GM23338 (cell line): ENCODE measurements at regions not wholly inside any gene's neighbourhood (a gene's known extent, or its start where the extent isn't known, plus 50 kb on each side); places are given as distances from the start of the nearest gene placed in this dataset.

Experiments
- ATAC-seq: fragments of 200-7000 bp; cut with Tn5 transposase; 3 replicates; pipeline ENCODE4 v1.9.1; 2020
- DNase-seq: peaks from one replicate; pipeline ENCODE4 v3.0.0-alpha.2; 2015; ENCODE audit warnings: low spot score
- H2AFZ ChIP-seq: fragments of 200-600 bp; sonication (generic); 2 replicates; pipeline ENCODE4 v1.8.0; 2016; ENCODE audit warnings: antibody characterized with exemption, mild to moderate bottlenecking, moderate library complexity
- H3F3A ChIP-seq: fragments of 200-600 bp; sonication (generic); replicated peaks from 2 replicates; pipeline ENCODE4 v1.8.0; 2017; ENCODE audit warnings: antibody characterized with exemption, mixed run types, low read depth
- H3K27ac ChIP-seq: fragments of 200-600 bp; sonication (generic); 2 replicates; pipeline ENCODE4 v1.6.1; 2016; ENCODE audit warnings: low read depth
- H3K27me3 ChIP-seq: fragments of 200-600 bp; sonication (generic); 2 replicates; pipeline ENCODE4 v1.8.0; 2016; ENCODE audit warnings: mild to moderate bottlenecking, mixed run types, moderate library complexity; ENCODE audit not compliant: insufficient read depth
- H3K36me3 ChIP-seq: fragments of 200-600 bp; sonication (generic); 2 replicates; pipeline ENCODE4 v1.8.0; 2016; ENCODE audit warnings: mild to moderate bottlenecking; ENCODE audit not compliant: insufficient read depth
- H3K4me1 ChIP-seq: fragments of 200-600 bp; sonication (generic); 2 replicates; pipeline ENCODE4 v1.8.0; 2016; ENCODE audit warnings: mild to moderate bottlenecking, moderate library complexity; ENCODE audit not compliant: insufficient read depth
- H3K4me2 ChIP-seq: fragments of 200-600 bp; sonication (generic); 2 replicates; pipeline ENCODE4 v1.7.1; 2017; ENCODE audit warnings: mixed run types
- H3K4me3 ChIP-seq: fragments of 200-600 bp; sonication (generic); 2 replicates; pipeline ENCODE4 v1.6.1; 2016; ENCODE audit warnings: mixed run types
- H3K79me2 ChIP-seq: fragments of 200-600 bp; sonication (generic); replicated peaks from 2 replicates; pipeline ENCODE4 v1.8.0; 2017; ENCODE audit warnings: mild to moderate bottlenecking; ENCODE audit not compliant: insufficient read depth
- H3K9me2 ChIP-seq: fragments of 200-600 bp; sonication (generic); 2 replicates; pipeline ENCODE4 v1.8.0; 2017; ENCODE audit not compliant: insufficient read depth
- H4K20me1 ChIP-seq: fragments of 200-600 bp; sonication (generic); replicated peaks from 2 replicates; pipeline ENCODE4 v1.8.0; 2017; ENCODE audit warnings: mild to moderate bottlenecking; ENCODE audit not compliant: insufficient read depth
- H3K27ac Mint-ChIP-seq: 2 replicates; pipeline ENCODE4 v1.8.0; 2020; ENCODE audit warnings: inconsistent platforms, mild to moderate bottlenecking, moderate library complexity, mixed read lengths
- H3K27me3 Mint-ChIP-seq: 3 replicates; pipeline ENCODE4 v1.8.0; 2022; ENCODE audit warnings: low read depth, mild to moderate bottlenecking, moderate library complexity, mixed read lengths, inconsistent platforms; ENCODE audit not compliant: insufficient read depth, poor library complexity
- H3K36me3 Mint-ChIP-seq: 3 replicates; pipeline ENCODE4 v1.8.0; 2021; ENCODE audit warnings: low read depth, mild to moderate bottlenecking, inconsistent platforms, moderate library complexity, mixed read lengths
- H3K4me1 Mint-ChIP-seq: 3 replicates; pipeline ENCODE4 v1.8.0; 2020; ENCODE audit warnings: mild to moderate bottlenecking, inconsistent platforms, mixed read lengths
- H3K4me3 Mint-ChIP-seq: 3 replicates; pipeline ENCODE4 v1.8.0; 2021; ENCODE audit warnings: moderate library complexity, mild to moderate bottlenecking, inconsistent platforms, mixed read lengths
- H3K9me3 Mint-ChIP-seq: 3 replicates; pipeline ENCODE4 v1.8.0; 2020; ENCODE audit warnings: moderate library complexity, mild to moderate bottlenecking, inconsistent platforms, mixed read lengths
- CREB1 ChIP-seq: fragments of 250-450 bp; sonication (Bioruptor Pico); IDR thresholded peaks from 2 replicates; pipeline ENCODE4 v1.5.0; 2020; ENCODE audit warnings: low read depth, mild to moderate bottlenecking, moderate library complexity
- EZH2phosphoT487 ChIP-seq: fragments of 200-600 bp; sonication (generic); IDR thresholded peaks from one replicate; pipeline ENCODE4 v1.8.1; 2018; ENCODE audit warnings: antibody characterized with exemption; ENCODE audit not compliant: unreplicated experiment
- JUNB ChIP-seq: IDR thresholded peaks from one replicate; pipeline ENCODE4 v1.6.1; 2016; ENCODE audit warnings: antibody characterized with exemption; ENCODE audit not compliant: unreplicated experiment
- NANOG ChIP-seq: IDR thresholded peaks from 2 replicates; pipeline ENCODE4 v1.6.1; 2016; ENCODE audit warnings: antibody characterized with exemption, borderline replicate concordance
- STAT1 ChIP-seq: IDR thresholded peaks from one replicate; pipeline ENCODE4 v1.6.1; 2016; ENCODE audit warnings: antibody characterized with exemption; ENCODE audit not compliant: unreplicated experiment
- ZNF114 ChIP-seq: fragments of 250-450 bp; sonication (Bioruptor Pico); IDR thresholded peaks from 2 replicates; pipeline ENCODE4 v1.5.0; 2020; ENCODE audit warnings: mild to moderate bottlenecking, moderate library complexity
- TF ChIP-seq, protein P1 (sequence below), 2 experiments: fragments of 200-600 bp in 1 of 2; sonication (generic) in 1 of 2; conservative IDR thresholded peaks; 2 replicates each; pipeline versions ENCODE4 v1.5.1 to v1.6.1; 2016 to 2017; ENCODE audit warnings: antibody characterized with exemption in 2 of 2, low read depth in 2 of 2, mild to moderate bottlenecking in 2 of 2, moderate library complexity in 1 of 2
- TF ChIP-seq, protein P2 (sequence below): fragments of 250-450 bp; sonication (Bioruptor Pico); IDR thresholded peaks from 2 replicates; pipeline ENCODE4 v1.5.0; 2020; ENCODE audit warnings: mild to moderate bottlenecking, moderate library complexity

DNA sequence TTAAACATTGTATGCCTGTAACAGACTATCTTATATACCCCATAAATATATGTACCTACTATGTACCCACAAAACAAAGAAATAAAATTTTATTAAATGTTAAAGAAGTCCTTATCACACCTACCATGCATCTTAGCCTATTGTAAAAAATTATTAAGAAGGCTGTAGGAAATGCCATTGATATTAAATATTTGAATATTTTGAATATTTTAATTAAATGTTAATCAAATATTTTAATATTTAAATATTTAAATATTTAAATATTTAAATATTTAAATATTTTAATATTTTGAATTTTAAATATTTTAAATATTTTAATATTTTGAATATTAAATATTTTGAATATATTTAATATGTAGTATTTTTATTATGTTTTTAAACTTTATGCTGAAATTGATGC is 331.5 kb upstream of the ATP10B start:
- TF ChIP-seq STAT1 = no peak
- TF ChIP-seq CREB1 (CRISPR knock-in tag) = no peak
- TF ChIP-seq EZH2phosphoT487 = no peak
- TF ChIP-seq, protein P1, sequence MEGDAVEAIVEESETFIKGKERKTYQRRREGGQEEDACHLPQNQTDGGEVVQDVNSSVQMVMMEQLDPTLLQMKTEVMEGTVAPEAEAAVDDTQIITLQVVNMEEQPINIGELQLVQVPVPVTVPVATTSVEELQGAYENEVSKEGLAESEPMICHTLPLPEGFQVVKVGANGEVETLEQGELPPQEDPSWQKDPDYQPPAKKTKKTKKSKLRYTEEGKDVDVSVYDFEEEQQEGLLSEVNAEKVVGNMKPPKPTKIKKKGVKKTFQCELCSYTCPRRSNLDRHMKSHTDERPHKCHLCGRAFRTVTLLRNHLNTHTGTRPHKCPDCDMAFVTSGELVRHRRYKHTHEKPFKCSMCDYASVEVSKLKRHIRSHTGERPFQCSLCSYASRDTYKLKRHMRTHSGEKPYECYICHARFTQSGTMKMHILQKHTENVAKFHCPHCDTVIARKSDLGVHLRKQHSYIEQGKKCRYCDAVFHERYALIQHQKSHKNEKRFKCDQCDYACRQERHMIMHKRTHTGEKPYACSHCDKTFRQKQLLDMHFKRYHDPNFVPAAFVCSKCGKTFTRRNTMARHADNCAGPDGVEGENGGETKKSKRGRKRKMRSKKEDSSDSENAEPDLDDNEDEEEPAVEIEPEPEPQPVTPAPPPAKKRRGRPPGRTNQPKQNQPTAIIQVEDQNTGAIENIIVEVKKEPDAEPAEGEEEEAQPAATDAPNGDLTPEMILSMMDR (conservative IDR thresholded peaks at IDR 0.05; ENCODE audit: low read depth in 2 of 2) = no peak
- TF ChIP-seq ZNF114 = no peak
- Histone ChIP-seq H3K9me2 (peaks cover 3% of the 10 kb centered on the region), H3K79me2 (no peaks in the 10 kb centered on the region), H3K27ac (no peak overlapping the region), H3K4me3 (no peak overlapping the region), H2AFZ (no peak overlapping the region), H3K4me2 (no peak overlapping the region), H3K27me3 (no peaks in the 10 kb centered on the region), H3F3A (no peaks in the 10 kb centered on the region), H3K4me1 (no peaks in the 10 kb centered on the region), H4K20me1 (no peaks in the 10 kb centered on the region), H3K36me3 (no peaks in the 10 kb centered on the region)
- Mint-ChIP-seq H3K9me3 (no peaks in the 10 kb centered on the region), H3K4me1 (no peaks in the 10 kb centered on the region; the same call in 2 of the 3 replicates), H3K27me3 (no peaks in the 10 kb centered on the region), H3K4me3 (no peak overlapping the region), H3K36me3 (no peaks in the 10 kb centered on the region), H3K27ac (no peak overlapping the region)
- ATAC-seq = no peak
- no peak for DNase-seq

DNA sequence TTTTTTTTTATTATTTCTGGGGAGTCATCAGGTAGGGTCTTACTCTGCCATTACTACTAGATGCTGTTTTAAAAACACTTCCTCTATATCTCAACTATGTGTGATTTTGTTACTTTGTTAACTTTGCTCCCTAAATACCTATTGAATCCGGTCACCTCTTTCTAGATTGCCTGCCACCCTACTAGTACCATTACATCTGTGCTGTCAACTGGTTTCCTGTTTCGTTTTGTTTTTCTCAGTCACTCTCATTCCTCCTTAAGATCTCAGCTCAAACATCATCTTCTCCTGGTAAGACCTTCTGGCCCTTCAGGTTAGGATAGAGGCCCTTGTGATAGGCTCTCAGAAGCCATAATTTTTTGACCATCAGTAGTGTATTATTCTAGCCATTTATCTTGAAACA is 324.2 kb upstream of the ATP10B start:
- Histone ChIP-seq H3K9me2 (peaks cover 3% of the 10 kb centered on the region; the same call in 1 of the 2 replicates), H3K4me3 (no peak overlapping the region), H3K27ac (no peak overlapping the region), H3F3A (no peaks in the 10 kb centered on the region), H3K4me1 (no peaks in the 10 kb centered on the region), H3K4me2 (no peak overlapping the region), H3K79me2 (no peaks in the 10 kb centered on the region), H3K27me3 (no peaks in the 10 kb centered on the region), H2AFZ (no peak overlapping the region), H4K20me1 (no peaks in the 10 kb centered on the region), H3K36me3 (no peaks in the 10 kb centered on the region)
- ATAC-seq (no peak), DNase-seq (no peak)
- no peaks in the 10 kb centered on the region; the same call in 1 of the 3 replicates for H3K4me1 Mint-ChIP-seq
- no peak overlapping the region for H3K4me3 Mint-ChIP-seq
- no peak overlapping the region for H3K27ac Mint-ChIP-seq
- no peaks in the 10 kb centered on the region for H3K27me3 Mint-ChIP-seq
- TF ChIP-seq CREB1 (CRISPR knock-in tag) (no peak), JUNB (no peak), ZNF114 (no peak), NANOG (no peak)
- TF ChIP-seq, protein P2, sequence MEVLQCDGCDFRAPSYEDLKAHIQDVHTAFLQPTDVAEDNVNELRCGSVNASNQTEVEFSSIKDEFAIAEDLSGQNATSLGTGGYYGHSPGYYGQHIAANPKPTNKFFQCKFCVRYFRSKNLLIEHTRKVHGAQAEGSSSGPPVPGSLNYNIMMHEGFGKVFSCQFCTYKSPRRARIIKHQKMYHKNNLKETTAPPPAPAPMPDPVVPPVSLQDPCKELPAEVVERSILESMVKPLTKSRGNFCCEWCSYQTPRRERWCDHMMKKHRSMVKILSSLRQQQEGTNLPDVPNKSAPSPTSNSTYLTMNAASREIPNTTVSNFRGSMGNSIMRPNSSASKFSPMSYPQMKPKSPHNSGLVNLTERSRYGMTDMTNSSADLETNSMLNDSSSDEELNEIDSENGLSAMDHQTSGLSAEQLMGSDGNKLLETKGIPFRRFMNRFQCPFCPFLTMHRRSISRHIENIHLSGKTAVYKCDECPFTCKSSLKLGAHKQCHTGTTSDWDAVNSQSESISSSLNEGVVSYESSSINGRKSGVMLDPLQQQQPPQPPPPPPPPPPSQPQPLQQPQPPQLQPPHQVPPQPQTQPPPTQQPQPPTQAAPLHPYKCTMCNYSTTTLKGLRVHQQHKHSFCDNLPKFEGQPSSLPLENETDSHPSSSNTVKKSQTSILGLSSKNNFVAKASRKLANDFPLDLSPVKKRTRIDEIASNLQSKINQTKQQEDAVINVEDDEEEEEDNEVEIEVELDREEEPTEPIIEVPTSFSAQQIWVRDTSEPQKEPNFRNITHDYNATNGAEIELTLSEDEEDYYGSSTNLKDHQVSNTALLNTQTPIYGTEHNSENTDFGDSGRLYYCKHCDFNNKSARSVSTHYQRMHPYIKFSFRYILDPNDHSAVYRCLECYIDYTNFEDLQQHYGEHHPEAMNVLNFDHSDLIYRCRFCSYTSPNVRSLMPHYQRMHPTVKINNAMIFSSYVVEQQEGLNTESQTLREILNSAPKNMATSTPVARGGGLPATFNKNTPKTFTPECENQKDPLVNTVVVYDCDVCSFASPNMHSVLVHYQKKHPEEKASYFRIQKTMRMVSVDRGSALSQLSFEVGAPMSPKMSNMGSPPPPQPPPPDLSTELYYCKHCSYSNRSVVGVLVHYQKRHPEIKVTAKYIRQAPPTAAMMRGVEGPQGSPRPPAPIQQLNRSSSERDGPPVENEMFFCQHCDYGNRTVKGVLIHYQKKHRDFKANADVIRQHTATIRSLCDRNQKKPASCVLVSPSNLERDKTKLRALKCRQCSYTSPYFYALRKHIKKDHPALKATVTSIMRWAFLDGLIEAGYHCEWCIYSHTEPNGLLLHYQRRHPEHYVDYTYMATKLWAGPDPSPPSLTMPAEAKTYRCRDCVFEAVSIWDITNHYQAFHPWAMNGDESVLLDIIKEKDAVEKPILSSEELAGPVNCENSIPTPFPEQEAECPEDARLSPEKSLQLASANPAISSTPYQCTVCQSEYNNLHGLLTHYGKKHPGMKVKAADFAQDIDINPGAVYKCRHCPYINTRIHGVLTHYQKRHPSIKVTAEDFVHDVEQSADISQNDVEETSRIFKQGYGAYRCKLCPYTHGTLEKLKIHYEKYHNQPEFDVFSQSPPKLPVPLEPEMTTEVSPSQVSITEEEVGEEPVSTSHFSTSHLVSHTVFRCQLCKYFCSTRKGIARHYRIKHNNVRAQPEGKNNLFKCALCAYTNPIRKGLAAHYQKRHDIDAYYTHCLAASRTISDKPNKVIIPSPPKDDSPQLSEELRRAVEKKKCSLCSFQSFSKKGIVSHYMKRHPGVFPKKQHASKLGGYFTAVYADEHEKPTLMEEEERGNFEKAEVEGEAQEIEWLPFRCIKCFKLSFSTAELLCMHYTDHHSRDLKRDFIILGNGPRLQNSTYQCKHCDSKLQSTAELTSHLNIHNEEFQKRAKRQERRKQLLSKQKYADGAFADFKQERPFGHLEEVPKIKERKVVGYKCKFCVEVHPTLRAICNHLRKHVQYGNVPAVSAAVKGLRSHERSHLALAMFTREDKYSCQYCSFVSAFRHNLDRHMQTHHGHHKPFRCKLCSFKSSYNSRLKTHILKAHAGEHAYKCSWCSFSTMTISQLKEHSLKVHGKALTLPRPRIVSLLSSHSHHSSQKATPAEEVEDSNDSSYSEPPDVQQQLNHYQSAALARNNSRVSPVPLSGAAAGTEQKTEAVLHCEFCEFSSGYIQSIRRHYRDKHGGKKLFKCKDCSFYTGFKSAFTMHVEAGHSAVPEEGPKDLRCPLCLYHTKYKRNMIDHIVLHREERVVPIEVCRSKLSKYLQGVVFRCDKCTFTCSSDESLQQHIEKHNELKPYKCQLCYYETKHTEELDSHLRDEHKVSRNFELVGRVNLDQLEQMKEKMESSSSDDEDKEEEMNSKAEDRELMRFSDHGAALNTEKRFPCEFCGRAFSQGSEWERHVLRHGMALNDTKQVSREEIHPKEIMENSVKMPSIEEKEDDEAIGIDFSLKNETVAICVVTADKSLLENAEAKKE (CRISPR knock-in tag) = no peak
- no peaks in the 10 kb centered on the region for H3K9me3 Mint-ChIP-seq
- no peaks in the 10 kb centered on the region for H3K36me3 Mint-ChIP-seq
